ENCODE measurements at regions not wholly inside any gene's neighbourhood (a gene's known extent, or its start where the extent isn't known, plus 50 kb on each side); places are given as distances from the start of the nearest gene placed in this dataset.

- TF ChIP-seq SP1 (IDR thresholded peaks at IDR 0.05) (no peak), TARDBP (IDR thresholded peaks at IDR 0.05) (no peak), ZNF384 (IDR thresholded peaks at IDR 0.05) (no peak), ARNT (IDR thresholded peaks at IDR 0.05) (no peak), PKNOX1 (IDR thresholded peaks at IDR 0.05) (no peak), SUZ12 (IDR thresholded peaks at IDR 0.05) (no peak), HDGF (IDR thresholded peaks at IDR 0.05; ENCODE audit: borderline replicate concordance) (no peak)
- CTCF ChIA-PET: no interaction called here
- no peak for DNase-seq (ENCODE audit: extremely low spot score)
- POLR2A ChIA-PET: no interaction called here
These were observed 259.9 kb upstream of the ARHGAP20 start for GRCh38 chr11:110972106-110972505.

DNA sequence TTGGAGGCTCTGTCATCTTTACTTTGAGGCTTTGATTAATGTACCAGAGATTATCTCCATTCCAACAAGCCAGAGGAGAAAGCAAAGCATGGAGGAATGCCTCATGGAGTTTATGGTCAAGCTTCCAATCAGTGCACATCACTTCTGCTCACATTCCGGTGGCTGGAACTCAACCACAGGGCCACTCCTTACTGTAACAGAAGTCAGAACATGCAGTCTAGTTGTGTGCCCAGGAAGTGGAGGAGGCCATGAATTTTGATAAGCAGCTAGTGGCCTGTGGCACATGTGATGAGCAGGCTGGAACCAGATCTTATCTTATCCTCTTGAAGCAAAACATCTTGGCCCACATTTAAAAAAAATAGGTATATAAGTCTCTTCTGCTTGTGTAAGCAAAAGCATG is 258.9 kb upstream of the ARHGAP20 start:
- CTCF ChIA-PET: no interaction called here
- no peak for TF ChIP-seq ELF4 (IDR thresholded peaks at IDR 0.05)
- no peak for TF ChIP-seq FOXM1 (IDR thresholded peaks at IDR 0.05; ENCODE audit: borderline replicate concordance)
- TF ChIP-seq HDGF (IDR thresholded peaks at IDR 0.05; ENCODE audit: borderline replicate concordance): no peak
- no peak for TF ChIP-seq BHLHE40 (IDR thresholded peaks at IDR 0.05; ENCODE audit: borderline replicate concordance)
- no peak for TF ChIP-seq FOXK2 (IDR thresholded peaks at IDR 0.05)
- no peak for TF ChIP-seq ARNT (IDR thresholded peaks at IDR 0.05)
- no peak for TF ChIP-seq TARDBP (IDR thresholded peaks at IDR 0.05)
- TF ChIP-seq LEF1 (IDR thresholded peaks at IDR 0.05; ENCODE audit: borderline replicate concordance): no peak
- TF ChIP-seq FOXA1 (IDR thresholded peaks at IDR 0.05): no peak
- no peak for TF ChIP-seq NFRKB (IDR thresholded peaks at IDR 0.05)
- TF ChIP-seq SP1 (IDR thresholded peaks at IDR 0.05): no peak
- no peak for TF ChIP-seq SUZ12 (IDR thresholded peaks at IDR 0.05)
- TF ChIP-seq L3MBTL2 (conservative IDR thresholded peaks at IDR 0.05): no peak
- no peak for TF ChIP-seq ZNF384 (IDR thresholded peaks at IDR 0.05)
- no peak for TF ChIP-seq PKNOX1 (IDR thresholded peaks at IDR 0.05)
- TF ChIP-seq CTBP1 (IDR thresholded peaks at IDR 0.05; ENCODE audit: borderline replicate concordance): no peak
- POLR2A ChIA-PET: no interaction called here
- DNase-seq (ENCODE audit: extremely low spot score): no peak

GRCh38 chr11:110968348-110969062 is 256.3 kb upstream of the ARHGAP20 start:
- ChIA-PET POLR2A (no interaction called here), CTCF (no interaction called here)
- DNase-seq (ENCODE audit: extremely low spot score): no peak
- TF ChIP-seq FOXK2 (IDR thresholded peaks at IDR 0.05) (no peak), ZNF384 (IDR thresholded peaks at IDR 0.05) (no peak), BHLHE40 (IDR thresholded peaks at IDR 0.05; ENCODE audit: borderline replicate concordance) (no peak), PKNOX1 (IDR thresholded peaks at IDR 0.05) (no peak), CTBP1 (IDR thresholded peaks at IDR 0.05; ENCODE audit: borderline replicate concordance) (no peak), ELF4 (IDR thresholded peaks at IDR 0.05) (no peak), FOXM1 (IDR thresholded peaks at IDR 0.05; ENCODE audit: borderline replicate concordance) (no peak), FOXA1 (IDR thresholded peaks at IDR 0.05) (no peak)

GRCh38 chr11:110966131-110966530 is 253.9 kb upstream of the ARHGAP20 start:
- no peak for TF ChIP-seq SP1 (IDR thresholded peaks at IDR 0.05)
- TF ChIP-seq TARDBP (IDR thresholded peaks at IDR 0.05): no peak
- TF ChIP-seq LEF1 (IDR thresholded peaks at IDR 0.05; ENCODE audit: borderline replicate concordance): no peak
- TF ChIP-seq L3MBTL2 (conservative IDR thresholded peaks at IDR 0.05): no peak
- no peak for TF ChIP-seq SUZ12 (IDR thresholded peaks at IDR 0.05)
- TF ChIP-seq BHLHE40 (IDR thresholded peaks at IDR 0.05; ENCODE audit: borderline replicate concordance): no peak
- TF ChIP-seq FOXA1 (IDR thresholded peaks at IDR 0.05): no peak
- no peak for TF ChIP-seq PKNOX1 (IDR thresholded peaks at IDR 0.05)
- TF ChIP-seq NFRKB (IDR thresholded peaks at IDR 0.05): no peak
- no peak for TF ChIP-seq ZNF384 (IDR thresholded peaks at IDR 0.05)
- no peak for TF ChIP-seq CTBP1 (IDR thresholded peaks at IDR 0.05; ENCODE audit: borderline replicate concordance)
- no peak for TF ChIP-seq HDGF (IDR thresholded peaks at IDR 0.05; ENCODE audit: borderline replicate concordance)
- TF ChIP-seq FOXM1 (IDR thresholded peaks at IDR 0.05; ENCODE audit: borderline replicate concordance): no peak
- no peak for TF ChIP-seq FOXK2 (IDR thresholded peaks at IDR 0.05)
- TF ChIP-seq ELF4 (IDR thresholded peaks at IDR 0.05): no peak
- TF ChIP-seq ARNT (IDR thresholded peaks at IDR 0.05): no peak
- no peak for DNase-seq (ENCODE audit: extremely low spot score)
- CTCF ChIA-PET: no interaction called here
- POLR2A ChIA-PET: no interaction called here

- CTCF ChIA-PET: interaction anchor here (0.7 kb wide), 2 partner anchors 35 to 222 kb away, joined by 3 to 4 read pairs; no protein-coding TSS in a partner anchor
- POLR2A ChIA-PET: interaction anchor here (0.6 kb wide), 1 partner anchor 11 kb away, joined by 3 read pairs; no protein-coding TSS in a partner anchor
These were observed 250.7 kb upstream of the ARHGAP20 start for GRCh38 chr11:110962921-110963320.

DNA sequence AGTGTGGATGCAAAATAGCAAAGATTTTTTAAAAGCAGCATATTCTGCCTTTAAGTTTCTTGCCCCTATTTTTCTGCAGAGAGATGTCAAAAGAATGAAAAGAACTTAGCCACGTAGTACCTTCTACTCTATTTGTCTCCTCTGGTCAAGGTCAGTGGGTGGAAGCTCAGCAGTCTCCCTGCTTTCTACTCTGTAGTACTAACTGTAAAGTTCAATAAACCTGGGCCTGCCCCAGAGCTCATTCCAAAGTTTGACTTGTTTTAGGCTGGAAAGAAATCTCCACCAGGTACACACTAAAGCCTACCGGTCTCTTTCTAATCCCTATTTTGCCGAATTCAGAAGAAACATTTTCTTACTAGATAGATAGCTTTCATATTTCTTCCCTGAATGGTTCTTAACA is 247.9 kb upstream of the ARHGAP20 start:
- TF ChIP-seq LEF1 (IDR thresholded peaks at IDR 0.05; ENCODE audit: borderline replicate concordance) (no peak), SUZ12 (IDR thresholded peaks at IDR 0.05) (no peak), ARNT (IDR thresholded peaks at IDR 0.05) (no peak), TARDBP (IDR thresholded peaks at IDR 0.05) (no peak), SP1 (IDR thresholded peaks at IDR 0.05) (no peak), FOXK2 (IDR thresholded peaks at IDR 0.05) (no peak)
- CTCF ChIA-PET: no interaction called here
- no peak for DNase-seq (ENCODE audit: extremely low spot score)
- POLR2A ChIA-PET: no interaction called here

More at GRCh38 chr11:110962921-110963320, 250.7 kb upstream of the ARHGAP20 start:
- TF ChIP-seq L3MBTL2 (conservative IDR thresholded peaks at IDR 0.05) (no peak), LEF1 (IDR thresholded peaks at IDR 0.05; ENCODE audit: borderline replicate concordance) (no peak), SUZ12 (IDR thresholded peaks at IDR 0.05) (no peak)
- DNase-seq (ENCODE audit: extremely low spot score): no peak
